Neural progenitor cell (in vitro differentiated cells): ENCODE measurements at regions not wholly inside any gene's neighbourhood (a gene's known extent, or its start where the extent isn't known, plus 50 kb on each side); places are given as distances from the start of the nearest gene placed in this dataset.
A peak's percentile ranks its signal among the peaks of the same experiment; 100 is the strongest.

Experiments used
- DNase-seq: peaks from one replicate; pipeline ENCODE4 v3.0.0-alpha.2; 2016; ENCODE audit warnings: low spot score
- H2AFZ ChIP-seq: fragments of 200-600 bp; sonication (generic); replicated peaks from 2 replicates; pipeline ENCODE4 v1.6.1; 2016; ENCODE audit warnings: antibody characterized with exemption
- H3F3A ChIP-seq: fragments of 200-600 bp; sonication (generic); 2 replicates; pipeline ENCODE4 v1.6.1; 2016; ENCODE audit warnings: antibody characterized with exemption, low read depth
- H3K27ac ChIP-seq: fragments of 200-600 bp; sonication (generic); 2 replicates; pipeline ENCODE4 v1.5.1; 2016; ENCODE audit warnings: mild to moderate bottlenecking
- H3K27me3 ChIP-seq: fragments of 200-600 bp; sonication (generic); 2 replicates; pipeline ENCODE4 v1.6.1; 2016; ENCODE audit warnings: mild to moderate bottlenecking, moderate library complexity
- H3K36me3 ChIP-seq: fragments of 200-600 bp; sonication (generic); 2 replicates; pipeline ENCODE4 v1.5.1; 2016
- H3K4me1 ChIP-seq: fragments of 200-600 bp; sonication (generic); 2 replicates; pipeline ENCODE4 v1.6.1; 2016; ENCODE audit warnings: mixed run types
- H3K4me2 ChIP-seq: fragments of 200-600 bp; sonication (generic); 2 replicates; pipeline ENCODE4 v1.6.1; 2016
- H3K4me3 ChIP-seq: fragments of 200-600 bp; sonication (generic); 2 replicates; pipeline ENCODE4 v1.5.1; 2016
- H3K79me2 ChIP-seq: fragments of 200-600 bp; sonication (generic); 2 replicates; pipeline ENCODE4 v1.6.1; 2016; ENCODE audit warnings: low read depth
- H3K9ac ChIP-seq: fragments of 200-600 bp; sonication (generic); 2 replicates; pipeline ENCODE4 v1.6.1; 2016
- H3K9me3 ChIP-seq: fragments of 200-600 bp; sonication (generic); 2 replicates; pipeline ENCODE4 v1.5.1; 2016; ENCODE audit warnings: low read depth
- H4K20me1 ChIP-seq: fragments of 200-600 bp; sonication (generic); 2 replicates; pipeline ENCODE4 v1.6.1; 2016; ENCODE audit warnings: low read depth
- H3K27ac Mint-ChIP-seq: 3 replicates; pipeline ENCODE4 v1.8.0; 2021; ENCODE audit warnings: mixed read lengths
- H3K27me3 Mint-ChIP-seq: 2 replicates; pipeline ENCODE4 v1.8.0; 2022; ENCODE audit warnings: low read depth, mild to moderate bottlenecking, inconsistent platforms, moderate library complexity, mixed read lengths; ENCODE audit not compliant: insufficient read depth
- H3K36me3 Mint-ChIP-seq: 3 replicates; pipeline ENCODE4 v1.8.0; 2021; ENCODE audit warnings: mixed read lengths
- H3K4me1 Mint-ChIP-seq: 3 replicates; pipeline ENCODE4 v1.8.0; 2021; ENCODE audit warnings: mixed read lengths
- H3K4me3 Mint-ChIP-seq: 3 replicates; pipeline ENCODE4 v1.8.0; 2021; ENCODE audit warnings: mild to moderate bottlenecking, moderate library complexity, mixed read lengths
- H3K9me3 Mint-ChIP-seq: 3 replicates; pipeline ENCODE4 v1.8.0; 2020; ENCODE audit warnings: mixed read lengths
- EZH2 ChIP-seq: fragments of 200-600 bp; sonication (generic); IDR thresholded peaks from 2 replicates; pipeline ENCODE4 v1.6.1; 2017; ENCODE audit warnings: antibody characterized with exemption, mild to moderate bottlenecking, moderate library complexity
- EZH2phosphoT487 ChIP-seq: fragments of 200-600 bp; sonication (generic); IDR thresholded peaks from 2 replicates; pipeline ENCODE4 v1.6.1; 2017; ENCODE audit warnings: antibody characterized with exemption
- TF ChIP-seq, protein P1 (sequence below): fragments of 200-600 bp; sonication (generic); IDR thresholded peaks from 2 replicates; pipeline ENCODE4 v1.5.1; 2017; ENCODE audit warnings: antibody characterized with exemption, mild to moderate bottlenecking

DNA sequence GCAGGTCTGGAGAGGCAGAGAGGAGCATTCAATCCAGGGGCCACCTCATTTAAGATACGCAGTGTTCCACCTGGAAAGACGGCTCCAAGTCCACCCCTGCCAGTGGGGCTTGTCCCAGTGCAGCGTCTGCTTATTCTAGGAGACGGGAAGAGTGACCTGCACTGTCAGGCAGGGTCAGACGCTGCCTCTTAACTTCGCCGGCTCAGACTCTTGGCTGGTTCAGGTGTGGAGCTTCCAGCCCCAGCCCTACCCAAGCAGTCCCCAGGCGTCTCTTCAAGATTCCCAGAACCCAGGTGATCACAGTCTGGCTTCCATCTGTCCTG, 208.5 kb downstream of the TFCP2L1 start:
- TF ChIP-seq EZH2phosphoT487, result no peak
- TF ChIP-seq EZH2, result no peak
- TF ChIP-seq, protein P1, sequence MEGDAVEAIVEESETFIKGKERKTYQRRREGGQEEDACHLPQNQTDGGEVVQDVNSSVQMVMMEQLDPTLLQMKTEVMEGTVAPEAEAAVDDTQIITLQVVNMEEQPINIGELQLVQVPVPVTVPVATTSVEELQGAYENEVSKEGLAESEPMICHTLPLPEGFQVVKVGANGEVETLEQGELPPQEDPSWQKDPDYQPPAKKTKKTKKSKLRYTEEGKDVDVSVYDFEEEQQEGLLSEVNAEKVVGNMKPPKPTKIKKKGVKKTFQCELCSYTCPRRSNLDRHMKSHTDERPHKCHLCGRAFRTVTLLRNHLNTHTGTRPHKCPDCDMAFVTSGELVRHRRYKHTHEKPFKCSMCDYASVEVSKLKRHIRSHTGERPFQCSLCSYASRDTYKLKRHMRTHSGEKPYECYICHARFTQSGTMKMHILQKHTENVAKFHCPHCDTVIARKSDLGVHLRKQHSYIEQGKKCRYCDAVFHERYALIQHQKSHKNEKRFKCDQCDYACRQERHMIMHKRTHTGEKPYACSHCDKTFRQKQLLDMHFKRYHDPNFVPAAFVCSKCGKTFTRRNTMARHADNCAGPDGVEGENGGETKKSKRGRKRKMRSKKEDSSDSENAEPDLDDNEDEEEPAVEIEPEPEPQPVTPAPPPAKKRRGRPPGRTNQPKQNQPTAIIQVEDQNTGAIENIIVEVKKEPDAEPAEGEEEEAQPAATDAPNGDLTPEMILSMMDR, result no peak
- peaks cover 19% of the 10 kb centered on the region for H3K27me3 Mint-ChIP-seq
- peaks cover 15% of the 10 kb centered on the region for H4K20me1 ChIP-seq
- peaks cover 53% of the 10 kb centered on the region for H3K27me3 ChIP-seq
- DNase-seq, result no peak
- H3K9me3 ChIP-seq, result no peaks in the 10 kb centered on the region
- no peaks in the 10 kb centered on the region for H3K79me2 ChIP-seq
- H3K36me3 Mint-ChIP-seq, result no peaks in the 10 kb centered on the region
- H3K36me3 ChIP-seq, result no peaks in the 10 kb centered on the region
- no peak overlapping the region for H3K27ac ChIP-seq
- H3K9ac ChIP-seq, result no peak overlapping the region
- H3K4me1 ChIP-seq, result peaks cover 13% of the 10 kb centered on the region
- no peak overlapping the region for H3K27ac Mint-ChIP-seq
- H3K4me2 ChIP-seq, result peak overlapping the region; percentile 79
- H3K4me3 Mint-ChIP-seq, result no peak overlapping the region
- H3F3A ChIP-seq, result peaks cover 28% of the 10 kb centered on the region
- peaks cover 43% of the 10 kb centered on the region for H3K4me1 Mint-ChIP-seq
- H3K4me3 ChIP-seq, result peak overlapping the region; percentile 37
- H2AFZ ChIP-seq, result no peak overlapping the region
- H3K9me3 Mint-ChIP-seq, result no peaks in the 10 kb centered on the region

GRCh38 chr2:121076885-121077549, 208.0 kb downstream of the TFCP2L1 start:
- peak overlapping the region; percentile 37 for H3K4me3 ChIP-seq

DNA sequence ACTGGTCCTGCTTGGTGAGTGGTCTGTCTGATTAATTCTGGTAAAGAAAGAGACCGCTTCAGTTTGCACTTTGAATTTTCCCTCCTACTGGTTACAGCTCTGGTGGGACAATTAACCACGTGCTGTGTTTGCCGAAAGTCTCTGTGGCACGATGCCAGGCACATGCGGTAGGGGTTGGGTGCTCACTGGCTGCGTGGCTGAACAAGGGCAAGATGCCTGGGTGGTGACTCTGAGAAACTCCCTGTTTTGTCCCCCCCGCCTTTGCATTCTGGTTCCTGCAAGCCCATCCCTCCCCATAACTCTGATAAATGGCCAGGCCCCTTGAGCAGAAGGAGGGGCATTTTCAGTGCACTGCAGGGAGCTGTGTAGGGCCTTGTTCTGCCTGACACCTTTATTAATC, 206.1 kb downstream of the TFCP2L1 start:
- no peak for DNase-seq
- no peaks in the 10 kb centered on the region for H3K36me3 Mint-ChIP-seq
- Histone ChIP-seq H3K9ac (no peak overlapping the region), H3K79me2 (no peaks in the 10 kb centered on the region), H3K4me3 (no peak overlapping the region), H3K4me1 (peaks cover 13% of the 10 kb centered on the region), H3K27me3 (peaks cover 44% of the 10 kb centered on the region), H3F3A (peaks cover 28% of the 10 kb centered on the region), H4K20me1 (peaks cover 15% of the 10 kb centered on the region), H3K27ac (no peak overlapping the region), H2AFZ (no peak overlapping the region), H3K36me3 (no peaks in the 10 kb centered on the region), H3K9me3 (no peaks in the 10 kb centered on the region), H3K4me2 (no peak overlapping the region)
- TF ChIP-seq, protein P1, result no peak
- TF ChIP-seq EZH2, result no peak
- TF ChIP-seq EZH2phosphoT487, result no peak
- H3K27me3 Mint-ChIP-seq, result peaks cover 19% of the 10 kb centered on the region
- H3K4me3 Mint-ChIP-seq, result no peak overlapping the region
- no peaks in the 10 kb centered on the region for H3K9me3 Mint-ChIP-seq
- peaks cover 43% of the 10 kb centered on the region for H3K4me1 Mint-ChIP-seq
- H3K27ac Mint-ChIP-seq, result peak overlapping the region; percentile 37

More at GRCh38 chr2:121076885-121077549, 208.0 kb downstream of the TFCP2L1 start:
- peaks cover 15% of the 10 kb centered on the region for H4K20me1 ChIP-seq
- Mint-ChIP-seq H3K4me3 (no peak overlapping the region), H3K4me1 (peaks cover 43% of the 10 kb centered on the region), H3K9me3 (no peaks in the 10 kb centered on the region), H3K36me3 (no peaks in the 10 kb centered on the region), H3K27ac (no peak overlapping the region), H3K27me3 (peaks cover 19% of the 10 kb centered on the region)
- H3K79me2 ChIP-seq, result no peaks in the 10 kb centered on the region
- H3K4me1 ChIP-seq, result peaks cover 13% of the 10 kb centered on the region
- no peak overlapping the region for H3K27ac ChIP-seq
- H3K9ac ChIP-seq, result no peak overlapping the region
- peak overlapping the region; percentile 79 for H3K4me2 ChIP-seq
- no peaks in the 10 kb centered on the region for H3K9me3 ChIP-seq
- peaks cover 53% of the 10 kb centered on the region for H3K27me3 ChIP-seq
- DNase-seq, result peak; percentile 88
- TF ChIP-seq EZH2phosphoT487 (no peak), EZH2 (no peak)
- TF ChIP-seq, protein P1, result peak; percentile 92
- H3F3A ChIP-seq, result peaks cover 28% of the 10 kb centered on the region
- H2AFZ ChIP-seq, result no peak overlapping the region
- no peaks in the 10 kb centered on the region for H3K36me3 ChIP-seq
